WTC11 (cell line): ENCODE measurements at regions not wholly inside any gene's neighbourhood (a gene's known extent, or its start where the extent isn't known, plus 50 kb on each side); places are given as distances from the start of the nearest gene placed in this dataset.

Experiments used
- ATAC-seq: fragments of 200-7000 bp; cut with Tn5 transposase; 2 replicates; pipeline ENCODE4 v1.10.0; 2021; ENCODE audit warnings: mild to moderate bottlenecking, moderate library complexity
- CTCF ChIA-PET: fragments of 300-600 bp; sonication (Branson Sonifier 250); formaldehyde crosslinking; loops from one replicate; lab custom pipeline; 2021; ENCODE audit warnings: antibody characterized with exemption; lab: Charles Lee
- POLR2A ChIA-PET: fragments of 350-600 bp; sonication (Branson Sonifier 250); formaldehyde crosslinking; loops from one replicate; lab custom pipeline; 2021; ENCODE audit warnings: antibody characterized with exemption; lab: Charles Lee
- DNase-seq: peaks from one replicate; pipeline ENCODE4 v3.0.0; 2021; ENCODE audit warnings: low spot score
- H3K27ac Mint-ChIP-seq: 2 replicates; pipeline ENCODE4 v1.8.0; 2021; ENCODE audit warnings: mixed read lengths
- H3K27me3 Mint-ChIP-seq: 2 replicates; pipeline ENCODE4 v1.8.0; 2021; ENCODE audit warnings: low read depth, mild to moderate bottlenecking, moderate library complexity, mixed read lengths
- H3K36me3 Mint-ChIP-seq: 2 replicates; pipeline ENCODE4 v1.8.0; 2021; ENCODE audit warnings: mixed read lengths
- H3K4me1 Mint-ChIP-seq: 2 replicates; pipeline ENCODE4 v1.8.0; 2022; ENCODE audit warnings: mixed read lengths
- H3K4me3 Mint-ChIP-seq: 2 replicates; pipeline ENCODE4 v1.8.0; 2021; ENCODE audit warnings: mild to moderate bottlenecking, moderate library complexity, mixed read lengths
- H3K9me3 Mint-ChIP-seq: 2 replicates; pipeline ENCODE4 v1.8.0; 2021; ENCODE audit warnings: mixed read lengths
- AFF4 ChIP-seq: sonication (generic); formaldehyde crosslinking; IDR thresholded peaks from 2 replicates; pipeline ENCODE4 v1.8.1; 2023; ENCODE audit warnings: mild to moderate bottlenecking, missing genetic modification reagents, borderline replicate concordance
- ESRRA ChIP-seq: sonication (generic); formaldehyde crosslinking; IDR thresholded peaks from 2 replicates; pipeline ENCODE4 v1.8.1; 2022; ENCODE audit warnings: mild to moderate bottlenecking, missing genetic modification reagents, borderline replicate concordance
- FOXK1 ChIP-seq: sonication (generic); formaldehyde crosslinking; IDR thresholded peaks from 2 replicates; pipeline ENCODE4 v1.8.0; 2022; ENCODE audit warnings: mild to moderate bottlenecking, moderate library complexity, missing genetic modification reagents
- GABPB1 ChIP-seq: sonication (generic); formaldehyde crosslinking; IDR thresholded peaks from 2 replicates; pipeline ENCODE4 v1.8.1; 2023; ENCODE audit warnings: mild to moderate bottlenecking, missing genetic modification reagents
- IRF2 ChIP-seq: sonication (generic); formaldehyde crosslinking; IDR thresholded peaks from 2 replicates; pipeline ENCODE4 v1.8.0; 2022; ENCODE audit warnings: low read depth, missing genetic modification reagents, borderline replicate concordance
- NFE2L1 ChIP-seq: sonication (generic); formaldehyde crosslinking; IDR thresholded peaks from 2 replicates; pipeline ENCODE4 v1.8.1; 2023; ENCODE audit warnings: missing genetic modification reagents
- OVOL2 ChIP-seq: fragments of 250-450 bp; sonication (Bioruptor Pico); IDR thresholded peaks from 2 replicates; pipeline ENCODE4 v1.9.0; 2021; ENCODE audit warnings: mild to moderate bottlenecking, borderline replicate concordance
- PRRX2 ChIP-seq: fragments of 250-450 bp; sonication (Bioruptor Pico); IDR thresholded peaks from 2 replicates; pipeline ENCODE4 v1.8.0; 2021; ENCODE audit warnings: mild to moderate bottlenecking
- TEAD4 ChIP-seq: sonication (generic); formaldehyde crosslinking; IDR thresholded peaks from 2 replicates; pipeline ENCODE4 v1.8.0; 2022; ENCODE audit warnings: mild to moderate bottlenecking, missing genetic modification reagents
- TP53 ChIP-seq: sonication (generic); formaldehyde crosslinking; IDR thresholded peaks from 2 replicates; pipeline ENCODE4 v1.8.1; 2023; ENCODE audit warnings: mild to moderate bottlenecking, missing genetic modification reagents
- ZBTB21 ChIP-seq: sonication (generic); formaldehyde crosslinking; IDR thresholded peaks from 2 replicates; pipeline ENCODE4 v1.8.1; 2023; ENCODE audit warnings: mild to moderate bottlenecking, missing genetic modification reagents, borderline replicate concordance
- ZNF423 ChIP-seq: fragments of 250-450 bp; sonication (Bioruptor Pico); IDR thresholded peaks from 2 replicates; pipeline ENCODE4 v2.1.2; 2022; ENCODE audit warnings: mild to moderate bottlenecking, moderate library complexity
- ZNF532 ChIP-seq: fragments of 250-450 bp; sonication (Bioruptor Pico); IDR thresholded peaks from 2 replicates; pipeline ENCODE4 v1.9.0; 2021; ENCODE audit warnings: mild to moderate bottlenecking, borderline replicate concordance
- ZNF671 ChIP-seq: fragments of 250-450 bp; sonication (Bioruptor Pico); IDR thresholded peaks from 2 replicates; pipeline ENCODE4 v1.8.0; 2021; ENCODE audit warnings: mild to moderate bottlenecking
- TF ChIP-seq, protein P1 (sequence below): fragments of 250-450 bp; sonication (Bioruptor Pico); IDR thresholded peaks from 2 replicates; pipeline ENCODE4 v1.9.0; 2021; ENCODE audit warnings: moderate library complexity, mild to moderate bottlenecking, inconsistent platforms, borderline replicate concordance
- TF ChIP-seq, protein P2 (sequence below): fragments of 250-450 bp; sonication (Bioruptor Pico); IDR thresholded peaks from 2 replicates; pipeline ENCODE4 v1.8.0; 2021; ENCODE audit warnings: mild to moderate bottlenecking
- TF ChIP-seq, protein P3 (sequence below): sonication (generic); formaldehyde crosslinking; IDR thresholded peaks from 2 replicates; pipeline ENCODE4 v1.8.1; 2023; ENCODE audit warnings: mild to moderate bottlenecking, moderate library complexity, missing genetic modification reagents
- TF ChIP-seq, protein P4 (sequence below): sonication (generic); formaldehyde crosslinking; IDR thresholded peaks from 2 replicates; pipeline ENCODE4 v1.8.1; 2022; ENCODE audit warnings: mild to moderate bottlenecking, moderate library complexity, missing genetic modification reagents

DNA sequence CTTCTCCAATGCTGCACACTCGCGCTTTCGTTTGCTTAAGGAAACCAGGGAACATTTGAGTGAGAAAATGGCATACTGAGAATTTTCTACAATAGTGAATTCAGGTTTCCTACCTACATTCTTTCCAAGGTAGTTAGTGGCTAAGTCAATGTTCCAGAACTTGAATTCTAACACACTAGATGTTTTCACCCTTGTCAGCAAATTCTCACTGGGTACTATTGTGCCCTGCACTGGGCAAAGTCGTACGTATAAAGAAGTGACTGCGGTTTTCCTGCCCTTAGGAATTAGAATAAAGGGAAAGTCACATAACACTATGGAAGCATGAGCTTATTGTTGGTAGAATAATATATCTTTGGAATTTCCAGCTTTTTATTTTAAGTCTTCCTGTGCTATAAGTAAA is 119.2 kb upstream of the TNFSF11 start:
- ChIA-PET POLR2A (interaction anchor here (0.6 kb wide), 1 partner anchor 237 kb away, joined by 7 read pairs; no protein-coding TSS in a partner anchor), CTCF (no interaction called here)
- H3K27ac Mint-ChIP-seq, result no peak overlapping the region
- ATAC-seq (no peak), DNase-seq (no peak)
- peaks cover 29% of the 10 kb centered on the region for H3K9me3 Mint-ChIP-seq
- TF ChIP-seq PRRX2 (CRISPR knock-in tag), result no peak
- no peak for TF ChIP-seq NFE2L1
- TF ChIP-seq, protein P1, sequence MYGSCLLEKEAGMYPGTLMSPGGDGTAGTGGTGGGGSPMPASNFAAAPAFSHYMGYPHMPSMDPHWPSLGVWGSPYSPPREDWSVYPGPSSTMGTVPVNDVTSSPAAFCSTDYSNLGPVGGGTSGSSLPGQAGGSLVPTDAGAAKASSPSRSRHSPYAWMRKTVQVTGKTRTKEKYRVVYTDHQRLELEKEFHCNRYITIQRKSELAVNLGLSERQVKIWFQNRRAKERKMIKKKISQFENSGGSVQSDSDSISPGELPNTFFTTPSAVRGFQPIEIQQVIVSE, result no peak
- TF ChIP-seq, protein P2, sequence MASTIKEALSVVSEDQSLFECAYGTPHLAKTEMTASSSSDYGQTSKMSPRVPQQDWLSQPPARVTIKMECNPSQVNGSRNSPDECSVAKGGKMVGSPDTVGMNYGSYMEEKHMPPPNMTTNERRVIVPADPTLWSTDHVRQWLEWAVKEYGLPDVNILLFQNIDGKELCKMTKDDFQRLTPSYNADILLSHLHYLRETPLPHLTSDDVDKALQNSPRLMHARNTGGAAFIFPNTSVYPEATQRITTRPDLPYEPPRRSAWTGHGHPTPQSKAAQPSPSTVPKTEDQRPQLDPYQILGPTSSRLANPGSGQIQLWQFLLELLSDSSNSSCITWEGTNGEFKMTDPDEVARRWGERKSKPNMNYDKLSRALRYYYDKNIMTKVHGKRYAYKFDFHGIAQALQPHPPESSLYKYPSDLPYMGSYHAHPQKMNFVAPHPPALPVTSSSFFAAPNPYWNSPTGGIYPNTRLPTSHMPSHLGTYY (CRISPR knock-in tag), result no peak
- TF ChIP-seq ZNF671 (CRISPR knock-in tag), result no peak
- no peak for TF ChIP-seq ZBTB21
- no peak for TF ChIP-seq AFF4
- no peak for TF ChIP-seq TEAD4 (CRISPR knock-in tag)
- no peak for TF ChIP-seq ZNF423
- TF ChIP-seq ZNF532 (CRISPR knock-in tag), result no peak
- TF ChIP-seq, protein P3, sequence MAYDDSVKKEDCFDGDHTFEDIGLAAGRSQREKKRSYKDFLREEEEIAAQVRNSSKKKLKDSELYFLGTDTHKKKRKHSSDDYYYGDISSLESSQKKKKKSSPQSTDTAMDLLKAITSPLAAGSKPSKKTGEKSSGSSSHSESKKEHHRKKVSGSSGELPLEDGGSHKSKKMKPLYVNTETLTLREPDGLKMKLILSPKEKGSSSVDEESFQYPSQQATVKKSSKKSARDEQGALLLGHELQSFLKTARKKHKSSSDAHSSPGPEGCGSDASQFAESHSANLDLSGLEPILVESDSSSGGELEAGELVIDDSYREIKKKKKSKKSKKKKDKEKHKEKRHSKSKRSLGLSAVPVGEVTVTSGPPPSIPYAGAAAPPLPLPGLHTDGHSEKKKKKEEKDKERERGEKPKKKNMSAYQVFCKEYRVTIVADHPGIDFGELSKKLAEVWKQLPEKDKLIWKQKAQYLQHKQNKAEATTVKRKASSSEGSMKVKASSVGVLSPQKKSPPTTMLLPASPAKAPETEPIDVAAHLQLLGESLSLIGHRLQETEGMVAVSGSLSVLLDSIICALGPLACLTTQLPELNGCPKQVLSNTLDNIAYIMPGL (CRISPR knock-in tag), result no peak
- TF ChIP-seq ESRRA, result no peak
- TF ChIP-seq OVOL2 (CRISPR knock-in tag), result no peak
- no peak for TF ChIP-seq TP53 (CRISPR knock-in tag)
- TF ChIP-seq IRF2 (CRISPR knock-in tag), result no peak
- TF ChIP-seq, protein P4, sequence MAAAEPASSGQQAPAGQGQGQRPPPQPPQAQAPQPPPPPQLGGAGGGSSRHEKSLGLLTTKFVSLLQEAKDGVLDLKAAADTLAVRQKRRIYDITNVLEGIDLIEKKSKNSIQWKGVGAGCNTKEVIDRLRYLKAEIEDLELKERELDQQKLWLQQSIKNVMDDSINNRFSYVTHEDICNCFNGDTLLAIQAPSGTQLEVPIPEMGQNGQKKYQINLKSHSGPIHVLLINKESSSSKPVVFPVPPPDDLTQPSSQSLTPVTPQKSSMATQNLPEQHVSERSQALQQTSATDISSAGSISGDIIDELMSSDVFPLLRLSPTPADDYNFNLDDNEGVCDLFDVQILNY, result no peak
- TF ChIP-seq GABPB1 (CRISPR knock-in tag), result no peak
- no peak for TF ChIP-seq FOXK1
- H3K36me3 Mint-ChIP-seq, result peaks cover 5% of the 10 kb centered on the region
- H3K4me3 Mint-ChIP-seq, result no peak overlapping the region
- H3K27me3 Mint-ChIP-seq, result no peaks in the 10 kb centered on the region
- no peaks in the 10 kb centered on the region for H3K4me1 Mint-ChIP-seq
